Left lobe of liver (tissue), 2 donors: ENCODE measurements at regions not wholly inside any gene's neighbourhood (a gene's known extent, or its start where the extent isn't known, plus 50 kb on each side); places are given as distances from the start of the nearest gene placed in this dataset.

Source experiments
- ATAC-seq: fragments of 200-7000 bp; cut with Tn5 transposase; one replicate; pipeline ENCODE4 v1.9.1; 2020; ENCODE audit warnings: mild to moderate bottlenecking, moderate library complexity
- DNase-seq: peaks from one replicate; pipeline ENCODE4 v3.0.0-alpha.2; 2020; ENCODE audit warnings: low spot score
- donor health status: DM: no; HTN: no; CAD: no; lungs with moderate emphysema.
- donor health status: DM: no; HTN: yes; CAD: no.

DNA sequence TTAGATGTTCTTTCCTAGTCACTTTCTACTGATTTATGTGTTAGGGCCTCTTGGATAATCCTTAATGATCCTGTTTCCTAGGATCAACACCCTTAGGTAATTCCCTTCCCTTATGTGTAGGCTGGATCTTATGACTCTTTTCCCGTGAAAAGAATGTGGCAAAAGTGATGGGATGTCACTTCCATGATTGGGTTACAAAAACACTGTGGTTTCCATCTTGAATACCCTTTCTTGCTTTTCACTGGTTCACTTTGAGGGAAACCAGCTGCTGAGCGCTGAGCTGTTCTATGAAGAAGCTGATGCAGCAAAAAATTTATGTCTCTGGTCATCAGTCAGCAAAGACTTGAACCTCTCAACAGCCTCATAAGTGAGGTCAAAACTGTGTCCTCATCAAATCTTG is 609.4 kb downstream of the OLFM4 start:
- DNase-seq, result no peak
- no peak for ATAC-seq

GRCh38 chr13:53642306-53642705 is 613.7 kb downstream of the OLFM4 start:
- no peak for ATAC-seq
- DNase-seq, result no peak

DNA sequence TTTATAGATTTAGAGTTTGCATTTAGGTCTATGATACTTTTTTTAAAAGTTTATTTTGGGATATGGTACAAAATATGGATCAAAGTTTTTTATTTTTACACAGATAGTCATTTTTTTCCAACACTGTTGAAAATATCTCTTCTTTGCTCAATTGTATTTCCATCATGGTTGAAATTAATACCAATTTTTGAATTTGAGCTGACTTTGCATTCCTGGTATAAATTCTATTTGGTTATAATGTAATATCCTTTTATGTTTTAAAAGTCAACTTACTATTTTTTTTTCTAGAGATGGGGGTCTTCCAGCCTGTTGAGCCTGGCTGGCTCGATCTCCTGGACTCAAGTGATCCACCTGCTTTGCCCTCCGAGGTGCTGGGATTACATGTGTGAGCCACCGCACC is 620.1 kb downstream of the OLFM4 start:
- no peak for ATAC-seq

DNA sequence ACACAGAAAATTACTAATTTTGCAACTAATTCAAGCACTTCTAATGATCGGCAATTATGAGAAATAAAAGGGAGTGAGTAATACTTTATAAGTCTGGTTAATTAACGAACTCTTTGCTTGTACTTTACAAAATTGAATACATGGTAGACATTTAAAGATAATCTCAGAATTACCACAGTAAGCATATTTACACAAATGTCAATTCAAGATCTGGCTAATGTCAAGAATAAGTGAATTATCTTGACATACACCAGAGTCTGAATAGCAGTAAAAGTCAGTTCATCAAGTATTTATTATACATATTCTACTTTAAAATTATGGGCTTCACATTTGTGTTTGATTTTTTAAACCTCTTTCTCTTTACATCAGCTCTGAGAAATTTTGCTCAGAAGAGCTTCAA is 643.4 kb downstream of the OLFM4 start:
- ATAC-seq (no peak), DNase-seq (no peak)

More for the DNA sequence above, 620.1 kb downstream of the OLFM4 start:
- DNase-seq, result no peak

DNA sequence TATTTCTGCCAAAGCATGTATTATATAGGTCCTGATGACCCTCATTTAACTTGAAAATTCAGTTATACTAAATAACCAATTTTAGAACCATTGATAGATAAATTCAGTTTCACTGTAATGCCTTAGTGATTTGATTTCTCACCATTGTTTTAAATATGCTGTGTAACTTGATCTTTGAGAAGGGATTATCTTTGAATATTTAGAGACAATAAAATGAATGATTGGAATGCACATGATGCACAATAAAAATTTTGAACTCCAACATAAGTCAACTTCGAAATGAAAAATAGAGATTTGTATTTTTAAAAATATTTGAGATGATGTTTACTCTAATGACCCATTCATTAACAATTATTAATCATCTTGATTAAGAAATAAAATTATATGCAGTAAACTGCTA is 654.5 kb downstream of the OLFM4 start:
- ATAC-seq (no peak), DNase-seq (no peak)

GRCh38 chr13:53683608-53684007 is 655.0 kb downstream of the OLFM4 start:
- no peak for ATAC-seq
- no peak for DNase-seq

- ATAC-seq (no peak), DNase-seq (no peak)
Measured at GRCh38 chr13:53691417-53691816, 662.8 kb downstream of the OLFM4 start.

GRCh38 chr13:53694814-53695532 is 666.4 kb downstream of the OLFM4 start:
- DNase-seq (no peak), ATAC-seq (no peak)

DNA sequence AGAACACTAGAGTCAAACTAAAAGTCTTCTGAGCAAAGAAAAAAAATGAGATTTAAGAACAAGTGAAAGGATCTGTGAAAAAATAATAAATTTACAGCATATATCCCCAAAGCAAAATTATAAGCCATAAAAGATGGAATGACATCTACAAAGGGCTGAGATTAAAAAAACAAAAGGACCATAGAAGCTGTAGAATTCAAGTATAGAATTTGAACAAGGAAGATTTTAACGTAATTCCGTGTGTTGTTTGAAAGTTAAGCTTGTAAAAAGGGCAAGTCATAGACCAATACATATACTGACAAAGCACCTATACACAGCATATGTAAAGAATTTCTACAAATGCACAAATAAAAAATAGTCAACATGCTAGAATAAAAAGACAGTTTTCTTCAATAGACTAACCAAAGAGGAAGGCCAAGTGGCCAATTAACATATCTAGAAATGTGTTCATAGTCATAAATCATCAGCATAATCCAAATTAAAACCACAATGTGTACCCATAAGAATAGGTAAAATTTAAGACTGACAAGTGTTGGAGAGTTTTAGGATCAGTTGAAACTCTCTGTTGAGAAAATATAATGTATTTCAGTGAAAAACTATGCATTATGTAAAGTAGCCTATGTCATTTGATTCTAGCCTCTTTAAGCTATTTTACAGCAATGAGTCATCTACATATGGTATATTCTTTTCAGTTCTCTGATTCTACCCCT is 674.9 kb downstream of the OLFM4 start:
- ATAC-seq, result no peak
- no peak for DNase-seq

DNA sequence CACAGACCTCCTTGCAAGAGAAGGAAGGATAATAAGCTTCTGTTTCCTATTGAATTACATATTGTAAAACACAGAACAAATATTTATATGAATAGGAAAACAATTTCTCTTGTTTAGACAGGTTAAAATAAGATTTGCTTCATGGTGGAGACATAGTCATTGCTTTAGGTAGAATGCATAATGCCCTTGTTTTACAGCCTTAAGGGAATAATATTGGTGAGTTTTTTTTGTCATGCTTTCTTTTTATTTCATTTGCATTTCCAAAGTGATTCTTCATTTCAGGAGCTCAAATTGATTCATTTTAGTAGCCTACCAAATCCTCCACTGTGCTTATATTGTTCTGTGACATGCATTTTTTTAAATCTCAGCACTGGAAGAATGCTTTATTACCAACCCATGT is 690.7 kb downstream of the OLFM4 start:
- ATAC-seq, result no peak

GRCh38 chr13:53732664-53733063 is 704.1 kb downstream of the OLFM4 start:
- ATAC-seq (no peak), DNase-seq (no peak)

More for the DNA sequence above, 690.7 kb downstream of the OLFM4 start:
- no peak for DNase-seq

DNA sequence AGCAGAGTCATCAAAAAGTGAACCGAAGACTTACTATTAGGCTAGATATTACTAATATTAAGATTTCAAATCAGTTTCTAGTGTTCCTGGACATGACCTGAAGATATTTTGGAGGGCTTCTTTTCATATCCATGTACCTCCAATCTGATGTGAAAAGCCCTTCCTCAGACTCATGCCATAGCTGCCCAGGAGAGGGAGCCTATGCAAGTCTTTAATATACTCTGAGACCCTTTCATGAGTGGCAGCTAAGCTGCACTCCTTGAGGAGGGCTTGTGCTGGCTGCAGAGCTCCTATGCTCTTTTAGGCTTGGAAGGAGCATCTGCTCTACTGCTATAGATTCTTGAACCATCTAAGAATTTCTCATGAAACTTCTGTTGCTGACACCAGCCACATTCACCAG is 715.3 kb downstream of the OLFM4 start:
- no peak for DNase-seq
- ATAC-seq, result no peak

DNA sequence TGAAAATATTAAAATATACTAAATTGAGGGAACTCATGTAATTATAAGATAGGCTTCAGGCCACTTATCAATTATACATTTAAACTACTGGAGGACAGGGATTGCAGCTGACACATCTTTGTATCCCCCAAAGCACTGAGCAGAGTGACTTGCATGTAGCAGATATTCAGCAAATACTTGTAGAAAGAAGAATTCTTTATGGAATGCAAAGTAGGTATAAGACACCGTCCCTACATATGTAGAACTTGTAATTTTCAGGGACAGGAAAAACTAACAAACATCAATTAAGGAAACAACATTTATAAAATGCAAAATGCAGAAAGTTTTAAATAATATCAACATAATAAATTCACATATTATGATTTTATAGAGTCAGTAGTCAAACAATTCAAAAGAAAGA is 719.2 kb downstream of the OLFM4 start:
- DNase-seq, result no peak
- no peak for ATAC-seq

GRCh38 chr13:53749306-53749705 is 720.7 kb downstream of the OLFM4 start:
- ATAC-seq, result no peak
- DNase-seq, result no peak

DNA sequence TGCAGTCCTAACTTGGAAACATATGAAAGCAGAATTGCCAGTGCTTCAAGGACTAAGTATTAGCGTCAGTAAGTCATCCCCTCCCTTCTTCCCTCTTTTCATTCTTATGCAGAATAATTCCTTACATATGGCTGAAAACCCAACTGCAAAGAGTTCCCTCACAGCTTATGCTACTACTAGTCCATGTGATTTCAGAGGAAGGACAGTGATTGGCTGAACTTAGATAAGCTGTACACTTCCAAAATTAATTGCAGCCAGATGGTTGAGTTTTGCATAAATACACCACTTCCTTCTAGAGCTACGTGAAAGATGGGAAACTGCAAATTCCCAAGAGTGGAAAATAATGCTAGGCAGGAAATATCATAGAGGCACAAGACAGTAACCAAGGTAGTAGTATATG is 730.4 kb downstream of the OLFM4 start:
- ATAC-seq, result no peak
- DNase-seq, result no peak

- no peak for ATAC-seq
Measured at GRCh38 chr13:53775807-53776206, 747.2 kb downstream of the OLFM4 start.

GRCh38 chr13:53778937-53779336 is 750.3 kb downstream of the OLFM4 start:
- DNase-seq, result no peak
- ATAC-seq, result no peak

More at GRCh38 chr13:53775807-53776206, 747.2 kb downstream of the OLFM4 start:
- DNase-seq, result no peak

GRCh38 chr13:53781941-53782340 is 753.3 kb downstream of the OLFM4 start:
- no peak for ATAC-seq
- DNase-seq, result no peak

DNA sequence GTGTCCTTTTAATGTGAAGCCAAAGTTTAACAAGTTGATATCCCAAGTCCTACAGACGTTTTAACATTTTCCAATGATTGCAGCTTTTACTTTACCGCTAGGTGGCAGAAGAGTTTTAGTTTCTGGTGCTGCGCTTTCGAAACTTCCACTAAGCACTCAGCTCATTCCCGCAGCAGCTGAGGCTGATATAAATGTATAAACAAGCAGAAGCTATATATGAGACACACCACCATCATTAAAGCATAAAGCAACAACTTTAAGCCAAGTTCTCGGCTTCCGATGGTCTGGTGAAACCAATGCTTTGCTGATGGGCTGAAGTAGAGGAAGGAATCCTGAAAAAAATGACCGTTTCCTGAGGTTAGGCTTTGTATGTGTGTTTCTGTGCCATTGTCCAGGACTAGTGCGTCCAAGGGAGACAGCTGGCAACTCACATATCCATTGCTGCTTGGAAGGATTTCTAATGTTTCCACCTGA is 753.9 kb downstream of the OLFM4 start:
- ATAC-seq (peak; percentile 95), DNase-seq (no peak)

DNA sequence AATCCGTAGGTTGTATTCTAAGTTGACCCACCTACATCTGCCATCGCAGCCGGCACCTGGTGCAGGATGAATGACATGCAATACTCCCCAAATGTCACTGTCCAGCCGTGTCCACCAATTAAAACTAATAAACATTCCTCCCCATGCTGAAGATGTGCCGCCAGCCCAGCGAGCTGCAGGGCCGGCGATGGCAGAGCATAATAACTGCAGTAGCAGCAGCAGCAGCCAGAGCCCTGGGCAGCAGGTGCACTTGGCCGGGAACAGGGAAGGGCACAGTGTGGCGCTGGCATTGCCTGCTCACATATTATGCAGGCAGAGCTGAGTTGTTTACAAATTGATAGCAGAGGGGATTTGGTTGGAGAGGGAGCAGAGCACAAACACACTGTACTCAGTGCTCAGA is 754.9 kb downstream of the OLFM4 start:
- DNase-seq, result no peak
- ATAC-seq, result no peak

- ATAC-seq, result no peak
- no peak for DNase-seq
Measured at GRCh38 chr13:53788286-53788685, 759.7 kb downstream of the OLFM4 start.

DNA sequence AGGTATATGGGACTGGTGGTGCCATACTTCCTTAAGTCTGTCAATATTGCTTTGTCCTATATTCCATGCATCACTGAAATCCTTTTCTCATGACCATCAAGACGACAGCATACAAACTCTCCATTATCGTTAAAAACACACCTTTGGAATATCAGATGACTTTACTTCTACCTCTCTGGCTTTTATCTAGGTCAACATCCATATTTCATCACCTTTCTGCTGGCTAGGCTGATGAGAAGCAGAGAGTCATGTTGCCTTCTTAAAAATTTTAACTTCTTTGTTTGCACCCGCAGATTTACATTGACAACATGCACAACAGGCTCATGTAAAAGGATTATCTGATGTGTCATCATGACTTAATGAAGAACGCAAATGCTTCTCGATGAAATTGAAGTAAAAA is 771.4 kb downstream of the OLFM4 start:
- DNase-seq (no peak), ATAC-seq (no peak)
